B cell (primary cell): ENCODE measurements at regions not wholly inside any gene's neighbourhood (a gene's known extent, or its start where the extent isn't known, plus 50 kb on each side); places are given as distances from the start of the nearest gene placed in this dataset.

Experiments
- ATAC-seq: fragments of 200-7000 bp; cut with Tn5 transposase; one replicate; pipeline ENCODE4 v1.10.0; 2021; ENCODE audit warnings: low read depth, mild to moderate bottlenecking, moderate number of reproducible peaks, moderate library complexity
- CTCF ChIA-PET: fragments of 350-600 bp; sonication (Branson Sonifier 250); formaldehyde crosslinking; loops from one replicate; lab custom pipeline; 2021; ENCODE audit warnings: antibody characterized with exemption, inconsistent platforms; lab: Charles Lee
- POLR2A ChIA-PET: fragments of 350-600 bp; sonication (Branson Sonifier 250); formaldehyde crosslinking; loops from one replicate; lab custom pipeline; 2021; ENCODE audit warnings: antibody characterized with exemption; lab: Charles Lee
- DNase-seq: peaks from one replicate; pipeline ENCODE4 v3.0.0; 2013
- H2AFZ ChIP-seq: 2 replicates; pipeline ENCODE4 v1.6.1; 2012; ENCODE audit warnings: mild to moderate bottlenecking, low read depth, low read length; ENCODE audit not compliant: insufficient read depth, poor library complexity, severe bottlenecking
- H3K27ac ChIP-seq, 2 donors: 1 replicate in 1 of 2; 2 replicates in 1 of 2; pipeline ENCODE4 v1.5.1; 2012 to 2013; ENCODE audit warnings: low read length in 2 of 2, mild to moderate bottlenecking in 2 of 2, moderate library complexity in 1 of 2
- H3K27me3 ChIP-seq, 4 experiments: fragments of 200-600 bp in 1 of 4; sonication (generic) in 1 of 4; replicated peaks in 1 of 4; 1 replicate in 2 of 4; 2 replicates in 2 of 4; pipeline versions ENCODE4 v1.6.1 to v1.7.0; 2013 to 2016; ENCODE audit warnings: low read length in 3 of 4, mild to moderate bottlenecking in 2 of 4, mixed read lengths in 1 of 4, moderate library complexity in 1 of 4; ENCODE audit not compliant: insufficient read depth in 4 of 4, control insufficient read depth in 3 of 4; ENCODE audit errors: control extremely low read depth in 1 of 4
- H3K36me3 ChIP-seq, 2 experiments: replicated peaks in 1 of 2; 1 replicate in 1 of 2; 2 replicates in 1 of 2; pipeline versions ENCODE4 v1.6.1 to v1.7.1; 2013; ENCODE audit warnings: low read length in 1 of 2; ENCODE audit not compliant: insufficient read depth in 2 of 2, control insufficient read depth in 1 of 2; ENCODE audit errors: control extremely low read depth in 1 of 2, extremely low read depth in 1 of 2
- H3K4me1 ChIP-seq, 2 donors: fragments of 200-600 bp in 1 of 2; sonication (generic) in 1 of 2; 1 replicate in 1 of 2; 2 replicates in 1 of 2; pipeline versions ENCODE4 v1.5.1 to v1.6.1; 2013 to 2017; ENCODE audit warnings: low read length in 2 of 2; ENCODE audit not compliant: control insufficient read depth in 2 of 2, insufficient read depth in 2 of 2
- H3K4me2 ChIP-seq: replicated peaks from 2 replicates; pipeline ENCODE3; 2012; ENCODE audit warnings: mild to moderate bottlenecking, low read depth, low read length; ENCODE audit not compliant: poor library complexity, severe bottlenecking
- H3K4me3 ChIP-seq, 5 experiments: fragments of 200-600 bp in 1 of 5; sonication (generic) in 1 of 5; 1 replicate in 3 of 5; 2 replicates in 2 of 5; pipeline versions ENCODE4 v1.5.1 to v1.7.0; 2011 to 2016; ENCODE audit warnings: low read length in 4 of 5, mild to moderate bottlenecking in 4 of 5, low read depth in 2 of 5, control low read depth in 1 of 5, moderate library complexity in 1 of 5; ENCODE audit not compliant: insufficient read depth in 1 of 5; ENCODE audit errors: control extremely low read depth in 1 of 5, extremely low read depth in 1 of 5
- H3K79me2 ChIP-seq: fragments of 200-600 bp; sonication (generic); one replicate; pipeline ENCODE4 v1.6.0; 2016; ENCODE audit warnings: low read length; ENCODE audit not compliant: control insufficient read depth, insufficient read depth
- H3K9ac ChIP-seq: fragments of 200-600 bp; sonication (generic); 2 replicates; pipeline ENCODE4 v1.6.1; 2017; ENCODE audit warnings: mild to moderate bottlenecking, low read length, moderate library complexity
- H3K9me3 ChIP-seq, 3 donors: one replicate each; pipeline versions ENCODE4 v1.6.1 to v1.7.1; 2013; ENCODE audit warnings: low read length in 2 of 3; ENCODE audit not compliant: control insufficient read depth in 2 of 3, insufficient read depth in 1 of 3; ENCODE audit errors: control extremely low read depth in 1 of 3
- H4K20me1 ChIP-seq: 2 replicates; pipeline ENCODE4 v1.6.0; 2012; ENCODE audit warnings: mild to moderate bottlenecking, low read length; ENCODE audit not compliant: insufficient read depth, control insufficient read depth, poor library complexity, severe bottlenecking
- H3K27ac Mint-ChIP-seq: one replicate; pipeline ENCODE4 v1.8.0; 2021; ENCODE audit warnings: mixed read lengths
- H3K27me3 Mint-ChIP-seq: one replicate; pipeline ENCODE4 v1.8.0; 2021; ENCODE audit warnings: mixed read lengths
- H3K4me1 Mint-ChIP-seq: one replicate; pipeline ENCODE4 v1.8.0; 2021; ENCODE audit warnings: mixed read lengths
- H3K4me3 Mint-ChIP-seq: one replicate; pipeline ENCODE4 v1.8.0; 2021; ENCODE audit warnings: mixed read lengths
- H3K9me3 Mint-ChIP-seq: one replicate; pipeline ENCODE4 v1.8.0; 2022; ENCODE audit warnings: mixed read lengths; ENCODE audit not compliant: insufficient read depth
- EZH2 ChIP-seq: IDR thresholded peaks from 2 replicates; pipeline ENCODE4 v1.6.1; 2012; ENCODE audit warnings: borderline replicate concordance, low read depth, mild to moderate bottlenecking, moderate library complexity, low read length; ENCODE audit not compliant: insufficient read depth, poor library complexity, severe bottlenecking
- WGBS: methylation state at CpG from one replicate; pipeline ENCODE4 v1.1.5; 2013; ENCODE audit warnings: missing lambda C conversion rate; ENCODE audit not compliant: insufficient coverage; 5-methylcytosine and 5-hydroxymethylcytosine counted together
- intact Hi-C: fragments of 100-400 bp; cut with micrococcal nuclease; formaldehyde crosslinking; loops from one replicate; pipeline ENCODE4 v1.10.0; 2022
- TF ChIP-seq, protein P1 (sequence below): fragments of 200-600 bp; IDR thresholded peaks from one replicate; pipeline ENCODE4 v1.8.0; 2022; ENCODE audit warnings: antibody characterized with exemption, mild to moderate bottlenecking

DNA sequence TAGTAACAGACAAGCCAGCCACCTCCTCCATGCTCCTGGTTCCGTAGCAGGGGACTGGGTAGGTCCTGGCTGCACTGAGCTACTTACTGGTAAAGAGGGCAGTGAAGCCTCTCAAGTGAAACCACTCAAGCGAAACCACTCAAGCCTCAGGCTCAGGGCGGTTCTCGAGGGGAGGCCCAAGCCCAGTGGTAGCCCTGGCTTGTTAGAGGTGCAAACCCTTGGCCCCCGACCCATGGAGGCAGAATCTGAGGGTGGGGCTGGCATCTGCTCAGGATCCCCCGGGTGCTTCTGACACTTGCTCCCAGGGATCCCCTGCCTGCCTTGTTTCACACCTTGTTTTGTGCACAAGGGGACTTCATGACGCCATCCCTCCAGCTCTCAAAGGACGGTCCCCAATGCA lies 76.5 kb upstream of the OLFM1 start:
- Histone ChIP-seq H3K9me3 (no peaks in the 10 kb centered on the region), H3K27me3 (no peaks in the 10 kb centered on the region), H3K4me1 (no peaks in the 10 kb centered on the region), H3K4me3 (no peak overlapping the region), H3K27ac (no peak overlapping the region), H4K20me1 (no peaks in the 10 kb centered on the region), H3K9ac (no peak overlapping the region), H2AFZ (no peak overlapping the region), H3K36me3 (no peaks in the 10 kb centered on the region), H3K79me2 (no peaks in the 10 kb centered on the region), H3K4me2 (no peak overlapping the region)
- peaks cover 16% of the 10 kb centered on the region for H3K27me3 Mint-ChIP-seq
- ChIA-PET CTCF (no interaction called here), POLR2A (no interaction called here)
- H3K9me3 Mint-ChIP-seq: no peaks in the 10 kb centered on the region
- no peak overlapping the region for H3K4me3 Mint-ChIP-seq
- WGBS: 89% methylated on average over 8 of the region's 8 CpGs
- no peak overlapping the region for H3K27ac Mint-ChIP-seq
- no peak for TF ChIP-seq EZH2
- TF ChIP-seq, protein P1, sequence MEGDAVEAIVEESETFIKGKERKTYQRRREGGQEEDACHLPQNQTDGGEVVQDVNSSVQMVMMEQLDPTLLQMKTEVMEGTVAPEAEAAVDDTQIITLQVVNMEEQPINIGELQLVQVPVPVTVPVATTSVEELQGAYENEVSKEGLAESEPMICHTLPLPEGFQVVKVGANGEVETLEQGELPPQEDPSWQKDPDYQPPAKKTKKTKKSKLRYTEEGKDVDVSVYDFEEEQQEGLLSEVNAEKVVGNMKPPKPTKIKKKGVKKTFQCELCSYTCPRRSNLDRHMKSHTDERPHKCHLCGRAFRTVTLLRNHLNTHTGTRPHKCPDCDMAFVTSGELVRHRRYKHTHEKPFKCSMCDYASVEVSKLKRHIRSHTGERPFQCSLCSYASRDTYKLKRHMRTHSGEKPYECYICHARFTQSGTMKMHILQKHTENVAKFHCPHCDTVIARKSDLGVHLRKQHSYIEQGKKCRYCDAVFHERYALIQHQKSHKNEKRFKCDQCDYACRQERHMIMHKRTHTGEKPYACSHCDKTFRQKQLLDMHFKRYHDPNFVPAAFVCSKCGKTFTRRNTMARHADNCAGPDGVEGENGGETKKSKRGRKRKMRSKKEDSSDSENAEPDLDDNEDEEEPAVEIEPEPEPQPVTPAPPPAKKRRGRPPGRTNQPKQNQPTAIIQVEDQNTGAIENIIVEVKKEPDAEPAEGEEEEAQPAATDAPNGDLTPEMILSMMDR: no peak
- ATAC-seq: no peak
- H3K4me1 Mint-ChIP-seq: no peaks in the 10 kb centered on the region
- intact Hi-C loops: no loop called here
- no peak for DNase-seq

DNA sequence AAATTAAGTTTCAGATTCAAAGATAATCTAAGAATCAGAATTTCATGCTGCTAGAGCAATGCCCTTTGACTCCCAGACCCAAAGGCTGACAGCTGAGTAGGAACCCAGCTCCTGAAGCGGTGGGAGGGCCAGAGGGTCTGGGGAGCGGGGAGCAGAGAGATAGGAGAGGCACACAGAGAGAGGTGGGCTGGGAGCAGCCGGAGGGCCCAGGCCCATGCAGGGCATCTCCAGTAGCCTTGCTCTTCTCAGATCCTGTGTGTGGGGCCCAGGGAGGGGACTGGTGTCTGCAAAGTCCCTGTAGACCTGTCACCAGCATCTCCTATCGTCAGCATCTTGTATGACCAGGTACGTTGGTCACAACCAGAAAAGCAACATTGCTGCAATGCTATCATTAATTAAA lies 75.3 kb upstream of the OLFM1 start:
- DNase-seq (no peak), ATAC-seq (no peak)
- Mint-ChIP-seq H3K9me3 (no peaks in the 10 kb centered on the region), H3K4me3 (no peak overlapping the region), H3K27me3 (peaks cover 14% of the 10 kb centered on the region), H3K4me1 (no peaks in the 10 kb centered on the region), H3K27ac (no peak overlapping the region)
- H2AFZ ChIP-seq: no peak overlapping the region
- intact Hi-C loops: no loop called here
- H3K9me3 ChIP-seq: no peaks in the 10 kb centered on the region
- H3K79me2 ChIP-seq: no peaks in the 10 kb centered on the region
- POLR2A ChIA-PET: no interaction called here
- H3K4me1 ChIP-seq: no peaks in the 10 kb centered on the region
- H3K27ac ChIP-seq: no peak overlapping the region
- no peak overlapping the region for H3K4me3 ChIP-seq
- WGBS: 91% methylated on average over 5 of the region's 5 CpGs
- H3K27me3 ChIP-seq: no peaks in the 10 kb centered on the region
- no peaks in the 10 kb centered on the region for H3K36me3 ChIP-seq
- H3K4me2 ChIP-seq: no peak overlapping the region
- no peak for TF ChIP-seq EZH2
- TF ChIP-seq, protein P1: no peak
- no peak overlapping the region for H3K9ac ChIP-seq
- H4K20me1 ChIP-seq: no peaks in the 10 kb centered on the region
- CTCF ChIA-PET: no interaction called here
